Hepatocyte (in vitro differentiated cells): ENCODE measurements at regions not wholly inside any gene's neighbourhood (a gene's known extent, or its start where the extent isn't known, plus 50 kb on each side); places are given as distances from the start of the nearest gene placed in this dataset.

Experiments
- EZH2 ChIP-seq: fragments of 200-600 bp; sonication (generic); IDR thresholded peaks from 2 replicates; pipeline ENCODE4 v1.6.1; 2016; ENCODE audit warnings: antibody characterized with exemption, mild to moderate bottlenecking, borderline replicate concordance
- EZH2phosphoT487 ChIP-seq: fragments of 200-600 bp; sonication (generic); IDR thresholded peaks from one replicate; pipeline ENCODE4 v1.6.1; 2018; ENCODE audit warnings: antibody characterized with exemption, mild to moderate bottlenecking, low read depth, moderate library complexity; ENCODE audit not compliant: unreplicated experiment, severe bottlenecking
- TF ChIP-seq, protein P1 (sequence below): fragments of 200-600 bp; sonication (generic); IDR thresholded peaks from 2 replicates; pipeline ENCODE4 v1.5.1; 2016; ENCODE audit warnings: antibody characterized with exemption, mild to moderate bottlenecking; ENCODE audit not compliant: poor library complexity

GRCh38 chr4:162707962-162708361 is 458.7 kb downstream of the NAF1 start:
- TF ChIP-seq, protein P1, sequence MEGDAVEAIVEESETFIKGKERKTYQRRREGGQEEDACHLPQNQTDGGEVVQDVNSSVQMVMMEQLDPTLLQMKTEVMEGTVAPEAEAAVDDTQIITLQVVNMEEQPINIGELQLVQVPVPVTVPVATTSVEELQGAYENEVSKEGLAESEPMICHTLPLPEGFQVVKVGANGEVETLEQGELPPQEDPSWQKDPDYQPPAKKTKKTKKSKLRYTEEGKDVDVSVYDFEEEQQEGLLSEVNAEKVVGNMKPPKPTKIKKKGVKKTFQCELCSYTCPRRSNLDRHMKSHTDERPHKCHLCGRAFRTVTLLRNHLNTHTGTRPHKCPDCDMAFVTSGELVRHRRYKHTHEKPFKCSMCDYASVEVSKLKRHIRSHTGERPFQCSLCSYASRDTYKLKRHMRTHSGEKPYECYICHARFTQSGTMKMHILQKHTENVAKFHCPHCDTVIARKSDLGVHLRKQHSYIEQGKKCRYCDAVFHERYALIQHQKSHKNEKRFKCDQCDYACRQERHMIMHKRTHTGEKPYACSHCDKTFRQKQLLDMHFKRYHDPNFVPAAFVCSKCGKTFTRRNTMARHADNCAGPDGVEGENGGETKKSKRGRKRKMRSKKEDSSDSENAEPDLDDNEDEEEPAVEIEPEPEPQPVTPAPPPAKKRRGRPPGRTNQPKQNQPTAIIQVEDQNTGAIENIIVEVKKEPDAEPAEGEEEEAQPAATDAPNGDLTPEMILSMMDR, result no peak
- no peak for TF ChIP-seq EZH2phosphoT487
- TF ChIP-seq EZH2, result no peak
